ENCODE measurements at regions not wholly inside any gene's neighbourhood (a gene's known extent, or its start where the extent isn't known, plus 50 kb on each side); places are given as distances from the start of the nearest gene placed in this dataset.
A peak's percentile ranks its signal among the peaks of the same experiment; 100 is the strongest.

- intact Hi-C loops (cut with DNase I; ENCODE audit: low total_unique reads) = no loop called here
- no peaks in the 10 kb centered on the region for H3K36me3 ChIP-seq
- H3K9me3 ChIP-seq = no peaks in the 10 kb centered on the region
- no peaks in the 10 kb centered on the region for H3K27me3 ChIP-seq
- DNase-seq = peak in 1 of 2 donors; percentile 7
- WGBS, 5 donors = 43 to 57% (median 55%) methylated on average over 1 of the region's 1 CpG
- no peak overlapping the region for H3K4me3 ChIP-seq
- no peaks in the 10 kb centered on the region for H3K4me1 ChIP-seq
- H3K27ac ChIP-seq = no peak overlapping the region
- TF ChIP-seq POLR2AphosphoS5 (IDR thresholded peaks at IDR 0.05) (no peak), POLR2A (IDR thresholded peaks at IDR 0.05) (no peak), CTCF (IDR thresholded peaks at IDR 0.05) (no peak), EP300 (IDR thresholded peaks at IDR 0.05) (no peak)
Observed at GRCh38 chr4:112923516-112923915, 125.9 kb upstream of the ANK2 start.

- intact Hi-C loops (cut with DNase I; ENCODE audit: low total_unique reads) = no loop called here
- H3K36me3 ChIP-seq = no peaks in the 10 kb centered on the region
- no peak overlapping the region for H3K27ac ChIP-seq
- no peak for DNase-seq
- TF ChIP-seq CTCF (IDR thresholded peaks at IDR 0.05) (no peak), EP300 (IDR thresholded peaks at IDR 0.05) (no peak), POLR2A (IDR thresholded peaks at IDR 0.05) (no peak), POLR2AphosphoS5 (IDR thresholded peaks at IDR 0.05) (no peak)
- 77 to 90% (median 82%) methylated on average over 1 of the region's 1 CpG for WGBS, 5 donors
- no peaks in the 10 kb centered on the region for H3K9me3 ChIP-seq
- H3K27me3 ChIP-seq = no peaks in the 10 kb centered on the region
- no peaks in the 10 kb centered on the region for H3K4me1 ChIP-seq
- H3K4me3 ChIP-seq = no peak overlapping the region
Observed at GRCh38 chr4:112926819-112927218, 122.6 kb upstream of the ANK2 start.

- DNase-seq = peak in 1 of 2 donors; percentile 51
- H3K27me3 ChIP-seq = no peaks in the 10 kb centered on the region
- H3K27ac ChIP-seq = no peak overlapping the region
- intact Hi-C loops (cut with DNase I; ENCODE audit: low total_unique reads) = no loop called here
- 79 to 89% (median 82%) methylated on average over 1 of the region's 1 CpG for WGBS, 5 donors
- H3K4me3 ChIP-seq = no peak overlapping the region
- TF ChIP-seq POLR2AphosphoS5 (IDR thresholded peaks at IDR 0.05) (no peak), CTCF (IDR thresholded peaks at IDR 0.05) (no peak), EP300 (IDR thresholded peaks at IDR 0.05) (no peak), POLR2A (IDR thresholded peaks at IDR 0.05) (no peak)
- no peaks in the 10 kb centered on the region for H3K4me1 ChIP-seq
- H3K36me3 ChIP-seq = no peaks in the 10 kb centered on the region
- no peaks in the 10 kb centered on the region for H3K9me3 ChIP-seq
Observed at GRCh38 chr4:112927544-112927943, 121.9 kb upstream of the ANK2 start.

- H3K27me3 ChIP-seq = no peaks in the 10 kb centered on the region
- no peak for TF ChIP-seq EP300 (IDR thresholded peaks at IDR 0.05)
- no peak for TF ChIP-seq CTCF (IDR thresholded peaks at IDR 0.05)
- no peak for TF ChIP-seq POLR2AphosphoS5 (IDR thresholded peaks at IDR 0.05)
- H3K4me1 ChIP-seq = no peaks in the 10 kb centered on the region
- no peak overlapping the region for H3K27ac ChIP-seq
- intact Hi-C loops (cut with DNase I; ENCODE audit: low total_unique reads) = no loop called here
- no peak overlapping the region for H3K4me3 ChIP-seq
- no peaks in the 10 kb centered on the region for H3K36me3 ChIP-seq
- WGBS, 5 donors = 66 to 76% (median 73%) methylated on average over 4 of the region's 4 CpGs
- DNase-seq = no peak
- H3K9me3 ChIP-seq = no peaks in the 10 kb centered on the region
Observed at GRCh38 chr4:112931001-112931400, 118.5 kb upstream of the ANK2 start.
